D721Med (cell line): ENCODE measurements at regions not wholly inside any gene's neighbourhood (a gene's known extent, or its start where the extent isn't known, plus 50 kb on each side); places are given as distances from the start of the nearest gene placed in this dataset.

ENCODE experiments used
- DNase-seq: peaks from one replicate; pipeline ENCODE4 v3.0.0; 2011; ENCODE audit warnings: low spot score; ENCODE audit not compliant: insufficient read length
- FAIRE-seq: peaks from 2 replicates; lab custom pipeline; 2011; peaks lifted over from hg19 to GRCh38; lab: Jason Lieb, UNC
- CTCF ChIP-seq: IDR thresholded peaks from 2 replicates; pipeline ENCODE4 v1.5.1; 2012; ENCODE audit warnings: mild to moderate bottlenecking, control low read depth; ENCODE audit not compliant: insufficient read depth; ENCODE audit errors: missing control alignments

- no peak for TF ChIP-seq CTCF
- no peak for FAIRE-seq
Observed at GRCh38 chr2:184336688-184337087, 261.6 kb upstream of the ZNF804A start.

GRCh38 chr2:184338771-184339170 is 259.6 kb upstream of the ZNF804A start:
- no peak for FAIRE-seq
- DNase-seq = no peak
- no peak for TF ChIP-seq CTCF

More at GRCh38 chr2:184336688-184337087, 261.6 kb upstream of the ZNF804A start:
- no peak for DNase-seq

- no peak for TF ChIP-seq CTCF
- DNase-seq (no peak), FAIRE-seq (no peak)
Observed at GRCh38 chr2:184339966-184340365, 258.4 kb upstream of the ZNF804A start.

- TF ChIP-seq CTCF = no peak
- no peak for FAIRE-seq
Observed at GRCh38 chr2:184346338-184346862, 251.9 kb upstream of the ZNF804A start.

GRCh38 chr2:184351126-184351525 is 247.2 kb upstream of the ZNF804A start:
- FAIRE-seq (no peak), DNase-seq (no peak)
- no peak for TF ChIP-seq CTCF

More at GRCh38 chr2:184346338-184346862, 251.9 kb upstream of the ZNF804A start:
- DNase-seq = no peak

- DNase-seq (no peak), FAIRE-seq (no peak)
- TF ChIP-seq CTCF = no peak
Observed at GRCh38 chr2:184357033-184357432, 241.3 kb upstream of the ZNF804A start.

- FAIRE-seq = no peak
- TF ChIP-seq CTCF = no peak
- DNase-seq = no peak
Observed at GRCh38 chr2:184359379-184359778, 238.9 kb upstream of the ZNF804A start.
